ENCODE measurements at regions not wholly inside any gene's neighbourhood (a gene's known extent, or its start where the extent isn't known, plus 50 kb on each side); places are given as distances from the start of the nearest gene placed in this dataset.
A peak's percentile ranks its signal among the peaks of the same experiment; 100 is the strongest.

DNA sequence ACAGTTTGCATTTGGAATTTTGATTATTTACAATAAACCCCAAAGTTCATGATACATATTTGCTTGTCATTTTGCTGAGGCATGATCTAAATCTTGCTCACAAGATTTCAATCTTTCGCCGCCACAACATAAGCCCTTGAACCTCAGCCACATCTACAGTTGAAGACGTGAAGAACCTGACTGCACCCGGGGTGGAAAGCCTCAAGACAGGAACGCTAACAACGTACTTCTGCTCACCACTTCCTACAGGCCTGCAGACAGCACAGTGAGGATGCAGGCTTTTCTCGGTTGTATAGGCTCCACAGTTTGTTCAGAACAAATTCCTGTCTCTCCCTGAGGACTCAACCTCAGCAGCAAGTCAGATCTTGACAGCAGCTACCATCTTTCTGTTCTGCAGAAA is 393.8 kb upstream of the PRKCQ start:
- ChIA-PET POLR2A (no interaction called here), CTCF (ENCODE audit: low intra/inter-chr PET ratio) (no interaction called here)
- DNase-seq (ENCODE audit: extremely low read depth in 1 of 4, low spot score in 3 of 4) (no peak), FAIRE-seq (no peak), ATAC-seq (no peak)
- BruUV-seq (replicated peaks) = no TSS peak
- H3K4me2 ChIP-seq (ENCODE audit: insufficient read depth, low read length) = no peak overlapping the region
- 38% methylated on average over 7 of the region's 7 CpGs for WGBS (ENCODE audit: insufficient coverage, low coverage, missing lambda C conversion rate)
- TF ChIP-seq RB1 (IDR thresholded peaks at IDR 0.05; ENCODE audit: low read depth) = no peak
- TF ChIP-seq NR2F6 (CRISPR knock-in tag; IDR thresholded peaks at IDR 0.05) = no peak
- TF ChIP-seq HDAC2 (IDR thresholded peaks at IDR 0.05) = no peak
- no peak for TF ChIP-seq ZNF778 (CRISPR knock-in tag; IDR thresholded peaks at IDR 0.05)
- TF ChIP-seq EWSR1 (IDR thresholded peaks at IDR 0.05; ENCODE audit: borderline replicate concordance, low read depth, partially characterized antibody) = no peak
- TF ChIP-seq PHTF2 (CRISPR knock-in tag; IDR thresholded peaks at IDR 0.05) = no peak
- TF ChIP-seq ZNF354B (CRISPR knock-in tag; IDR thresholded peaks at IDR 0.05) = no peak
- TF ChIP-seq MAFG (tag; conservative IDR thresholded peaks at IDR 0.05) = no peak
- TF ChIP-seq HMG20A (CRISPR knock-in tag; conservative IDR thresholded peaks at IDR 0.05) = no peak
- no peak for TF ChIP-seq HOXB6 (CRISPR knock-in tag; IDR thresholded peaks at IDR 0.05; ENCODE audit: borderline replicate concordance)
- no peak for TF ChIP-seq ELF1 (tag; IDR thresholded peaks at IDR 0.05)
- no peak for TF ChIP-seq MTA1 (IDR thresholded peaks at IDR 0.05; ENCODE audit: borderline replicate concordance)
- no peak for TF ChIP-seq SNRNP70 (optimal IDR thresholded peaks at IDR 0.05; ENCODE audit: low read depth, low read length)
- no peak for TF ChIP-seq PCBP1 (IDR thresholded peaks at IDR 0.05; ENCODE audit: low read depth, low read length, poor library complexity, severe bottlenecking)
- no peak for TF ChIP-seq BHLHE40 (IDR thresholded peaks at IDR 0.05; ENCODE audit: low read length)
- no peak for TF ChIP-seq U2AF2 (optimal IDR thresholded peaks at IDR 0.05; ENCODE audit: low read depth, low read length)
- no peak for TF ChIP-seq STAG1 (CRISPR knock-in tag; IDR thresholded peaks at IDR 0.05; ENCODE audit: borderline replicate concordance)
- H3K27ac ChIP-seq (ENCODE audit: extremely low read depth, low read depth, low read length) = no peak overlapping the region
- H3K4me1 ChIP-seq (replicated peaks in 1 of 2; ENCODE audit: control insufficient read depth in 2 of 2, insufficient read depth in 2 of 2, low read length in 2 of 2) = no peaks in the 10 kb centered on the region
- no peaks in the 10 kb centered on the region for H3K79me2 ChIP-seq (ENCODE audit: control insufficient read depth, insufficient read depth, low read length)
- no peaks in the 10 kb centered on the region for H3K27me3 ChIP-seq (ENCODE audit: control insufficient read depth in 2 of 2, insufficient read depth in 2 of 2, low read length in 2 of 2)
- in situ Hi-C loops (cut with MboI) (no loop called here), intact Hi-C loops (cut with micrococcal nuclease) (no loop called here)
- H3K9ac ChIP-seq (ENCODE audit: insufficient read depth in 1 of 2, low read depth in 2 of 2, low read length in 2 of 2) = no peak overlapping the region
- no peaks in the 10 kb centered on the region for H4K20me1 ChIP-seq (replicated peaks; ENCODE audit: control insufficient read depth, insufficient read depth, low read length)
- no peaks in the 10 kb centered on the region for H3K9me1 ChIP-seq (ENCODE audit: control insufficient read depth, insufficient read depth, low read length)
- H3K9me3 ChIP-seq (replicated peaks; ENCODE audit: control insufficient read depth, insufficient read depth, low read depth, low read length) = no peaks in the 10 kb centered on the region
- no peak overlapping the region for H3K4me3 ChIP-seq
- H2AFZ ChIP-seq (ENCODE audit: low read depth, low read length) = peak overlapping the region; percentile 64
- no peaks in the 10 kb centered on the region for H3K36me3 ChIP-seq (ENCODE audit: control insufficient read depth, insufficient read depth, low read length)
